GM10248 (cell line): ENCODE measurements at regions not wholly inside any gene's neighbourhood (a gene's known extent, or its start where the extent isn't known, plus 50 kb on each side); places are given as distances from the start of the nearest gene placed in this dataset.

Source experiments
- CTCF ChIA-PET: fragments of 300-600 bp; sonication (Branson Sonifier 250); formaldehyde crosslinking; extraction: SDS; loops from one replicate; lab custom pipeline; 2021; ENCODE audit warnings: antibody characterized with exemption; lab: Yijun Ruan, JAX
- POLR2A ChIA-PET: fragments of 350-650 bp; sonication (Branson Sonifier 250); formaldehyde crosslinking; extraction: SDS; loops from one replicate; lab custom pipeline; 2020; ENCODE audit warnings: antibody characterized with exemption; lab: Yijun Ruan, JAX
- DNase-seq: peaks from one replicate; pipeline ENCODE4 v3.0.0; 2012; ENCODE audit errors: extremely low spot score
- CTCF ChIP-seq: IDR thresholded peaks from 2 replicates; pipeline ENCODE4 v1.5.1; 2012; ENCODE audit warnings: mild to moderate bottlenecking, low read depth; ENCODE audit errors: extremely low read depth, missing control alignments, control extremely low read depth

- ChIA-PET CTCF (interaction anchor here (0.7 to 1.8 kb wide), 3 partner anchors 14 to 319 kb away, joined by 3 to 6 read pairs (median 3); no protein-coding TSS in a partner anchor), POLR2A (interaction anchor here (0.6 kb wide), 1 partner anchor 100 kb away, joined by 3 read pairs; no protein-coding TSS in a partner anchor)
- no peak for TF ChIP-seq CTCF
- no peak for DNase-seq
Measured at GRCh38 chr4:53914313-53915016, 149.9 kb downstream of the CHIC2 start.

GRCh38 chr4:53913771-53914170 lies 150.6 kb downstream of the CHIC2 start:
- no peak for TF ChIP-seq CTCF
- POLR2A ChIA-PET, result no interaction called here
- CTCF ChIA-PET, result interaction anchor here (0.7 to 1.8 kb wide), 3 partner anchors 14 to 320 kb away, joined by 3 to 6 read pairs (median 3); no protein-coding TSS in a partner anchor
- no peak for DNase-seq

- no peak for TF ChIP-seq CTCF
- DNase-seq, result no peak
- ChIA-PET CTCF (interaction anchor here (2.3 to 9.8 kb wide), 2 partner anchors 17 to 320 kb away, joined by 11 to 113 read pairs; no protein-coding TSS in a partner anchor), POLR2A (no interaction called here)
Measured at GRCh38 chr4:53912766-53913497, 151.5 kb downstream of the CHIC2 start.

- POLR2A ChIA-PET, result no interaction called here
- CTCF ChIA-PET, result interaction anchor here (0.7 to 9.8 kb wide), 29 partner anchors 8 to 333 kb away, joined by 3 to 113 read pairs (median 4); no protein-coding TSS in a partner anchor
Measured at GRCh38 chr4:53908661-53909078, 155.7 kb downstream of the CHIC2 start.

GRCh38 chr4:53907772-53908171 lies 156.6 kb downstream of the CHIC2 start:
- no peak for DNase-seq
- CTCF ChIA-PET, result interaction anchor here (0.8 to 9.8 kb wide), 18 partner anchors 10 to 332 kb away, joined by 3 to 113 read pairs (median 6); no protein-coding TSS in a partner anchor
- POLR2A ChIA-PET, result no interaction called here
- no peak for TF ChIP-seq CTCF

More at GRCh38 chr4:53908661-53909078, 155.7 kb downstream of the CHIC2 start:
- peak; percentile 62 for TF ChIP-seq CTCF
- peak; percentile 35 for DNase-seq

GRCh38 chr4:53906606-53907190 lies 157.7 kb downstream of the CHIC2 start:
- ChIA-PET POLR2A (no interaction called here), CTCF (interaction anchor here (1.4 to 9.8 kb wide), 5 partner anchors 9 to 326 kb away, joined by 4 to 113 read pairs (median 18); no protein-coding TSS in a partner anchor)
- no peak for DNase-seq
- TF ChIP-seq CTCF, result no peak
